GM19238 (cell line): ENCODE measurements at regions not wholly inside any gene's neighbourhood (a gene's known extent, or its start where the extent isn't known, plus 50 kb on each side); places are given as distances from the start of the nearest gene placed in this dataset.
"Not testable (repeated sequence)": the region's sequence is repeated elsewhere in the genome, so short reads cannot be mapped to it uniquely, and the experiment has no call there.

ENCODE experiments used
- DNase-seq: peaks from one replicate; pipeline ENCODE4 v3.0.0; 2011; ENCODE audit warnings: low spot score; ENCODE audit not compliant: insufficient read length

DNA sequence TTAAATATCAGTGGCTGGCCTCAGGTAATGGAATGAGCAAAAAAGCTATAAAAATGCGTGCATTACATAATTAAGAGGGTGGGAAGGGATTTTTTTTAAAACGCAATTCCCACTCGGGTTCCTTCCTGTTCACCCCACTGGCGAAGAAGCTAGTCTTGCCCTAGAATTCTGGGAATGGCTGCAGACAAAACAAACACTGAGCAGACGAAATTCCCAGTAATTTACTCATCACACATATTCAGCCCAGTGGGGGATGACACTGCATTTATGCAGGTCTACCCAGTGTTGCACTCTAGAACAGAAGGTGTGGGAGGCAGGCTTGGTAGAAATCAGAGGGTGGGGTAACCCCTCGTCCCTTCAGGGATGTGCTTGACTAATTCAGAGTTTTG, 2695.0 kb upstream of the DEFB115 start:
- DNase-seq: no peak

DNA sequence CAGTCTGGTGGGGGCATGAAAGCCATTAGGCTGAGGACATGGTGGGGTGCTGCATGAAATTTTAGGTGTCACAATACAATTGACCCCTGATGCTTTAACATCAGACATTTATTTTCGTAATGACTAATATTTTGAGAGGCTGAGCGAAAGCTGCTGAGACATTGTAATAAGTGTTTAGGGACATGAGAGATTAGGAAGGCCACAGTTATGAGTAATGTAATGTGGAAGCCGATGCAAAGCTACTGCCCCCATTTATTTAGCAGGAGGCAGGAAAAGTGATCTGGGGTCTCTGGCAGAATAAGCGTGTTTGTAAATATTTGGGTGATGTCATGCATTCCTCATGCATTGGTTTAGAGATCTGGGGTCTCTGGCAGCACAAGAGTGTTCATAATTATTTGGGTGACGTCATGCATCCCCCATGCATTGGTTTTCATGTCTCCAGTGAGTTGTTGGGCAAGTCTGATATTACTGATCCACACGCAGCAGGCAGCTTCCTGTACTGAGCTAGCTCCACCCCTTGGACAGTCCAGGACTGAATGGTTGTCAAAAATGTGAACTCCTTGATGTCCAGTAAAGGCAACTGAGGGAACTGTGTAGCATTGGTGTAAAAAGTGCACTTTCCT, 2694.5 kb upstream of the DEFB115 start:
- DNase-seq: not testable (repeated sequence)

DNA sequence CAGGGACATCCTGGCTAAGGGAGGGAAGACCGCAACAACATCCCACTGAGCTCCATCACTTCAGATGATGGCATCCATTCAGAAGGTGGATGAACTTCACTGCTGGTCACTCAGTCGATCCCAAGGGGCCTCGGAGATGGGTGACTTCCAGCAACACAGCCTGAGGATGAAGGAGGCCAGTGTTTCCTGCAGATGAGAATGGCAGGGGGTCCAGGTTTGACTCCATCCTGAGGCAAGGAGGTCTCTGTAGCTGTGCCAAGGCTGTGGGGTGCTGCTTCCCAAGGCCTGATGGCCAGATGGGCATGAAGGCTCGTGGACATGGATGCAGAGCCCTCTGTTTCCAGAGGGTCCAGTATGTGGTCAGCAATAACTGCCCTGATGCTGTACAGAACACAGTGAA, 2693.4 kb upstream of the DEFB115 start:
- not testable (repeated sequence) for DNase-seq

DNA sequence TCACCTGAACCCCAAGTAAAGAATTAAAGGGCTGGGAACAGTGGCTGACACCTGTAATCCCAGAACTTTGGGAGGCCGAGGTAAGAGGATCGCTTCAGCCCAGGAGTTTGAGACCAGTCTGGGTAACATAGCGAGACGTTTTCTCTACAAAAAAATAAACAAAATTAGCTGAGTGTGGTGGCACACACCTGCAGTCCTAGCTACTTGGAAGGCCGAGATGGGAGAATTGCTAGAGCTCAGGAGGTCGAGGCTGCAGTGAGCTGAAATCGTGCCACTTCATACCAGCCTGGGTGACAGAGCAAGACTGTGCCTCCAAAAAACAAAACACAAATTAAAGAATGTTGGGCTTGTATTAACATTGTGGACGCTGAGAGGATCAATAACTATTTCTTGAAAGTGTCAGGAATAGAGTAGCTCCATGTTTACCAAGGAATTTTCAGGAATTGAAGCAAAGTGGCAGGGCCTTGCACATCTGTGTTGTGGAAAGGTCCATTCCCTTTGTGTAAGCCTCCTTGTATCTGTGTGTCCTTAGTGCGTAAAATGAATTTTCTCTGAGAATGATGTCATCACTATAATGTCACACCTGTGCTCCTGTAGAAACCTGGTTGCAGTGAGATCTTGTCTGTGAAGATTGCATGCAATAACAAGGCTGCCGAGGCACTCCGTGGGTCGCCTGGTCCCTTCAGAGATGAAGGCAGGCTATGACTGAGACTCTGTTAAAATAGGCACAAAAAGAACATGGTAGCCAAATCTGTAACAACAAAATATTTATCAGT, 2692.6 kb upstream of the DEFB115 start:
- not testable (repeated sequence) for DNase-seq

DNA sequence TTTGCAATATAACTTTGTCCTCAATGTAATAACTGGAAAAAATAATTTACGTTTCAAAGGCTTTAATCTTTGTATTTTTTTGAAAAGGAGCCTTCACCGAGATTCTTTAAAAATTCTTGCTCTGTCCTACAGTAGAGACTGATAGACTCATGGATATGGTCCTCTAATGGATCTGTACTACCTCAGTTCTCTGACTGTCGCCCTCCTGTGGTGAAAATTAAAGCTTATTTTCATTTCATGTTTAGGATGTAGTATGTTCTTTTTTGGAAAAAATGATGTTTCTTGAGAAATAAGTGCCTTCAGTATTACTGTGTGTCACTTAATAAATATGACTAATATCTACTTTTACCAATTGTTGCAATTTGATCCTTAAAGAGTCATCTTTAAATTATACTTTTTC, 2681.5 kb upstream of the DEFB115 start:
- not testable (repeated sequence) for DNase-seq

DNA sequence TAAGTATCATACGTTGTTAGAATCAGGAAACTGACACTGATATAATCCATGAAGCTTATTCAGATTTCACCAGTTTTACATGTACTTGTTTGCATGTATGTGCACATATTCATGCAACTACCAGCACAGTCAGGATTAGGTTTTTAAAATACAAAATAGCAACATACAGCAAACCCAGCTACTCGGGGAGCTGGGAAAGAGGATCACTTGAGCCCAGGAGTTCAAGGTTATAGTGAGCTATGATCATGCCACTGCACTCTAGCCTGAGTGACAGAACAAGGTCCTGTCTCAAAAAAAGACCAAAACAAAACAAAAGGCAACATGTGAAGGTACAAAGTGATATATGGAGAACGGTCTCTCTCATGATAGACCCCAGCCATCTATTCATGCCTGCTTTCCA, 2665.8 kb upstream of the DEFB115 start:
- not testable (repeated sequence) for DNase-seq

DNA sequence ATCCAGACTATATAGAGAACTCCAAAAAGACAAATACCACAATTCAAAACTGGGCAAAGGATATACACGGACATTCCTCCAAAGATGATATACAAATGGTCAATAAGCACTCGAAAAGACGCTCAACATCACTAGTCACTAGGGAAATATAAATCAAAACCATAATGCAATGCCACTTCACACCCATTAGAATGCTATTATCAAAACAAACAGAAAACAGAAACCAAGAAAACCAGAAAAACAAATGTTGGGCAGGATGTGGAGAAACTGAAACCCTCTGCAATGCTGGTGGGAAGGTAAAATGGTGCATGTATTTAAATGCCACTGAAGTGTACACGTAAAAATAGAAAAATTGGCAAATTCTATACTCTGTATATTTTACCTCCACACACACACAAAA, 2664.1 kb upstream of the DEFB115 start:
- DNase-seq: not testable (repeated sequence)

DNA sequence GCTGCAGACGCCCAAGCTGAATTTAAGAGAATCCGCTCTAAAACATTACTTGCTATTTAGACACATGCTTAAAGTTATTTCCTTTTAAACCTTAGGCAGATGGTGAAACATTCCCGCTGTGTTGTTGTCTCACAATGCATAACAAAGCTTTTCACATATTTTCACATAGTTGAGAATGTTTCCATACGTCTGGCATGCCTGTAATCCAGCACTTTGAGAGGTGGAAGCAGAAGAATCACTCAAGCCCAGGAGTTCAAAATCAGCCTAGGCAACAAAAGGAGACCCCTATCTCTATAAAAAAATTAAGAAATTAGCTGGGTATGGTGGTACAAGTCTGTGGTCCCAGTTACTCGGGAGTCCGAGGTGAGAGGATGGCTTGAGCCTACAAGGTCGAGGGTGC, 2663.0 kb upstream of the DEFB115 start:
- not testable (repeated sequence) for DNase-seq

DNA sequence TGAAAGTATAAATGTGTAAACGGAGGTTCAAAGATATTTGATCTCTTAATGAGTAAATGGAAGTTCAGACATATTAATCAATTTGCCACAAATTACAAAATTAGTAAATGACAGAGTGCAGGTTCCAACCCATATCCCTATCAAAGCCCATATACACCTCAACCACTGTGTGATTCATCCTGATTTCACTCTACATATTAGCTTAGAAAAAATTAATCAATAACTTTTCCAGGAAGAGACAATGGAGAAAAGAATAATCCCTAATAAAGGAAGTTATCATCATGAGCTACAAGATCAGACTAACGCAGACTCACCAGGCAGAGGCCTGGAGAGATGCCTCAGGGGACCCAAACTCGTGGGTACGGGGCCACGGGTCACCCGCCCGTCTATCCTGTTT, 2655.5 kb upstream of the DEFB115 start:
- not testable (repeated sequence) for DNase-seq

DNA sequence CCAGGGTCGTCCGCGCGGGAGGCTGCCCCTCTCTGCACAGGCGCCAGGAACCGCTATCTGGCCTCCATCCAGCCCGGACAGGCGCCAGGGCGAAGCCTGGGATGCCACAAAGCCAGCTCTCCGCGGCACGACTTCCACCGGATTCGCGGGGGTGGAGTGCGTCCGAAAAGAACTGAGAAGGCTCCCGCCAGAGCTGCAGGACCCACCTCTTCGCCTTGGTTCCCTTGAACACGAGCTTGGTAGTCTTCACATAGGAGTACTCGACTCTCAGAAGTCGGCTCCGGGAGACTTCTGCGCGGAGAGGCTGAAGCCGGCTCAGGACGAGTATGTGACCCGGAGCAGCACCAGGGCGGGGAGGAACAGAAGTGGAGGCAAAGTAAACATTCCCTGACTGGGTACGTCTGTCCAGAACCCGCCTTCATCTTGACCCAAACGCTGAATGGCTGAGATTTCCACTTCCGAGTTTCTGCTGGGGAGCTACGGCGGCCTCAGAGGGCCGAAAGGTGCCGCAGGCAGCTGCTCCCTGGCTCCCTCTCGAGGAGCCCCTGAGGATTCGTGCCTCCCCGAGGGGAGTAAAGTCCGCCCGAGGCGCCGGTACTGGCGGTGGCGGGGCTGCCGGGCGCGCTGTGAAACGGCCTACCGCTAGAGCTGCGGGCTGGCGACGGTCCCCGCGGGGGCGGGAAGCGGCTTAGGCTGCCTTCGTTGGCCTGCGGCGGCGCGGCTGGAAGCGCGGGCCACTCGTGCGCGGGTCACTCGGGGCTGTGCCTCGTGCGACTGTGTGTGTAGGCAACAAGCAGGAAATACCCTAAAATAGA, 2654.9 kb upstream of the DEFB115 start:
- DNase-seq: peak; percentile 49

DNA sequence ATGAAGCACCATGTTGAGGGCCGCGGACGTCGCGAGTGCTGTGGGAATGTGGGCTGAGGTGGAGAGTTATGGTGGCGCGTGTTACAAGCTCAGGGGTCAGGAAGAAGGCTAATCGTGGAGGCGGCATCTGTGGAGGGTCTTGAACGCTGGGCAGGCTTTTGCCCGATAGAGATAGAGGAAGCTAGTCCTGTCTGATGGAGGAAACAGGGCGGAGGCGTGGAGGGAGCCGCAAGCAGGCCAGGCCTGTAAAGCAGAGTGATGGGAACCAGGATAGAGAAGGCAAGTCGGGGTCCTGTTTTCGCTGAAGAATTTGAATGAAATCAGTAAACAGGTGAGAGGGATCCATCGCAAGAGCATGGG, 2654.3 kb upstream of the DEFB115 start:
- DNase-seq: not testable (repeated sequence)

DNA sequence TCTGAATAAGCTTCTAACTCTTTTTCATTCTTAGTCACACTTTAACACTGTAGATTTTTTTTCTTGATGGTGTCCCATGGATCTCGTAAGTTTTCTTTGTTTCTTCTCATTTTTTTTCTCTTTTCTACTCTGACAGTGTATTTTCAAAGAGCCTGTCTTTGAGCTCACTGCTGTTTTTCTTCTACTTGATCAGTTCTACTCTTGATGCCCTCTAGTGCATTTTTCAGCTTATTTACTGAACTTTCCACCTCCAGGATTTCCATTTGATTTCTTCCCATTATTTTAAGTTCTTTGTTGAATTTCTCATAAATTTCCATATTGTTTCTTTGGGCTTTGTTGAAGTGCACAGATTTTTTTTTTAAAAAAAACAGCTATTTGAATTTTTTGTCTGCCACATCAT, 2641.1 kb upstream of the DEFB115 start:
- DNase-seq: no peak

DNA sequence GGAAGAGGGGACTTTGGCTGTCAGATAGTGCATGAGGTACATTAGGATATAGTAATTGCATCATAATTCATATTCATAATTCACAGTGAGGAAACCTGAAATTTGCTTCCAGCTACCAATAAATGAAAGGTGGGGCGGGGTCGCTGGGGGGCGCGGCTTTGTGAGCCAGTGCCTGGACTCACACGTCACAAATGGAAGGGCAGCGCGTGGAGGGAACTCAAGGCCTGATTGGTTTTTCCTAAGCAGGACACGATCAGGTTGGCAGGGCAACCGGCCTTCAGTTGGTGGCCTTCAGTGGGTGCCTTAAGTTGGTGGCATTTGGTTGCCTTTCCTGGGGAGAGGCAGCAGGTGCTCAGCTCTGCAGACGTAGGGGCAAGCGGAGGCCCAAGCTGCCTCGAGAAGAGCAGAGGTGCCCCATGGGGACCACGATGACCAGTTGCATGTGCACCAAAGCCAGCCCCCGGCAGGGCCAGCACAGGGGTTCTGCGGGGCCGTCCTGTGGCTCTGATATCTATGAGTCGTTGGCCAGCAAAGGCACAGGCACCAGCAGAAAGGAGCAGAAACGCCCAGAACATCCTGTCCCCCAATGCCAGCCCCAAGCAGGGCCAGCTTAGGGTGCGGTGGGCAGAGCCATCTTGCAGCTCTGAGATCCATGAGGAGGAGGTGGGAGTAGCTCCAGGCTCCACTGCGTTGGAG, 2637.4 kb upstream of the DEFB115 start:
- DNase-seq: not testable (repeated sequence)

DNA sequence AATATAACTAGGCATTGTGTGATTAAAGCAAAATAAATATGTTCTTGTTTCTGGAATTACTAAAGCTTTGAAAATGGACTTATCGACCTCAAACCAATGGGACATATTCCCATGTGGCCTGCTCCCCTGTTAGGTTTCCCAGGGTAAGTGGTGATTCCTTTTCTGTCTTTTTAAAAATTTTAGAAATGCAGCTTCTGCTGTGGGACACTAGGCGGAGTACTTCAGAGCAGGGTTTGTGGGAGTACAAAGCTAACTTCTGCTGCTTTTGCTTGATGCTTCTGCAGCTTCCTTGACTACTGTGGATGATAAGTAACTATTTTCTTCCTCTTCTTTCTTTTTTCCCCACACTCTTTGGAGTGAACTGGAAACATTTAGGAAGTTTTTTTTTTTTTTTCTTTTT, 2632.4 kb upstream of the DEFB115 start:
- DNase-seq: not testable (repeated sequence)

DNA sequence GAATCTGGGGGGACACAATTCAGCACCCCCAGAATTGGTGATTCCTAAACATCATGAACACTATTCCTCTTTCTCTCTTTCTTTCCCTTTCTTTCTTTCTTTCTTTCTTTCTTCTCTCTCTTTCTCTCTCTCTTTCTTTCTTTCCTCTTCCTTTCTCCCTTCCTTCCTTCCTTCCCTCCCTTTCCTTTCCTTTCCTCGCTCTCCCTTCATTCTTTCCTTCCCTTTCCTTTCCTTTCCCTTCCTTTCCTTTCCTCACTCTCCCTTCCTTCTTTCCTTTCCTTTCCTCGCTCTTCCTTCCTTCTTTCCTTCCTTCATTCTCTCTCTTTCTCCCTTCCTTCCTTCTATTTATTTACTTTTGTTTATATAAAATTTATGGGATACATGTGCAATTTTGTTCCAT, 2616.6 kb upstream of the DEFB115 start:
- DNase-seq: not testable (repeated sequence)
